ENCODE measurements at regions not wholly inside any gene's neighbourhood (a gene's known extent, or its start where the extent isn't known, plus 50 kb on each side); places are given as distances from the start of the nearest gene placed in this dataset.

- TF ChIP-seq ZNF18 (tag by site-specific recombination; IDR thresholded peaks at IDR 0.05): no peak
- TF ChIP-seq HOXD13 (CRISPR knock-in tag; IDR thresholded peaks at IDR 0.05; ENCODE audit: borderline replicate concordance): no peak
- no peak for TF ChIP-seq ZNF175 (tag by site-specific recombination; IDR thresholded peaks at IDR 0.05)
- TF ChIP-seq ZNF701 (tag by site-specific recombination; IDR thresholded peaks at IDR 0.05): no peak
- TF ChIP-seq ZNF624 (tag by site-specific recombination; IDR thresholded peaks at IDR 0.05): no peak
- TF ChIP-seq ZNF138 (tag by site-specific recombination; IDR thresholded peaks at IDR 0.05; ENCODE audit: borderline replicate concordance): no peak
- TF ChIP-seq ZNF548 (tag by site-specific recombination; IDR thresholded peaks at IDR 0.05): no peak
These were observed 86.5 kb downstream of the RFC3 start (continued) for GRCh38 chr13:33904431-33904830.

- ChIA-PET CTCF (no interaction called here), POLR2A (no interaction called here)
- TF ChIP-seq PATZ1 (tag by site-specific recombination; IDR thresholded peaks at IDR 0.05) (no peak), INSM2 (tag by site-specific recombination; IDR thresholded peaks at IDR 0.05) (no peak), HIC1 (tag by site-specific recombination; IDR thresholded peaks at IDR 0.05) (no peak), ZNF266 (tag by site-specific recombination; IDR thresholded peaks at IDR 0.05; ENCODE audit: low read depth) (no peak), ZBTB21 (tag by site-specific recombination; IDR thresholded peaks at IDR 0.05) (no peak), ZNF521 (tag by site-specific recombination; IDR thresholded peaks at IDR 0.05) (no peak), ZNF830 (tag by site-specific recombination; IDR thresholded peaks at IDR 0.05; ENCODE audit: low read depth) (no peak), ZNF629 (tag by site-specific recombination; IDR thresholded peaks at IDR 0.05) (no peak), ZNF792 (tag by site-specific recombination; IDR thresholded peaks at IDR 0.05) (no peak), GLI2 (tag by site-specific recombination; IDR thresholded peaks at IDR 0.05; ENCODE audit: borderline replicate concordance, low read depth) (no peak), OSR2 (tag by site-specific recombination; IDR thresholded peaks at IDR 0.05) (no peak), ZNF366 (tag by site-specific recombination; conservative IDR thresholded peaks at IDR 0.05) (no peak), BCL6B (tag by site-specific recombination; IDR thresholded peaks at IDR 0.05) (no peak), SALL2 (tag by site-specific recombination; IDR thresholded peaks at IDR 0.05; ENCODE audit: borderline replicate concordance) (no peak), MYNN (tag by site-specific recombination; IDR thresholded peaks at IDR 0.05; ENCODE audit: borderline replicate concordance) (no peak)
- Histone ChIP-seq H3K4me1 (ENCODE audit: control insufficient read depth, insufficient read depth, low read length) (no peaks in the 10 kb centered on the region), H3K4me3 (ENCODE audit: low read depth, low read length) (no peak overlapping the region), H3K36me3 (ENCODE audit: control insufficient read depth in 2 of 2, insufficient read depth in 1 of 2, low read length in 2 of 2) (no peaks in the 10 kb centered on the region), H3K27ac (ENCODE audit: extremely low read depth, low read depth, low read length) (no peak overlapping the region), H3K9me3 (ENCODE audit: control insufficient read depth, insufficient read depth, low read depth, low read length) (no peaks in the 10 kb centered on the region)
These were observed 90.2 kb downstream of the RFC3 start for GRCh38 chr13:33908116-33908515.
